MM.1S (cell line): ENCODE measurements at regions not wholly inside any gene's neighbourhood (a gene's known extent, or its start where the extent isn't known, plus 50 kb on each side); places are given as distances from the start of the nearest gene placed in this dataset.

Experiments
- CTCF ChIP-seq: fragments of 300-600 bp; sonication (generic); IDR thresholded peaks from 2 replicates; pipeline ENCODE4 v1.5.1; 2016; ENCODE audit warnings: antibody characterized with exemption, low read length, mixed read lengths
- EZH2 ChIP-seq: fragments of 300-600 bp; sonication (generic); optimal IDR thresholded peaks from 2 replicates; pipeline ENCODE3; 2017; ENCODE audit warnings: low read depth, mild to moderate bottlenecking, antibody characterized with exemption, low read length, mixed read lengths
- EZH2phosphoT487 ChIP-seq: fragments of 300-600 bp; sonication (generic); IDR thresholded peaks from 2 replicates; pipeline ENCODE4 v1.6.1; 2018; ENCODE audit warnings: antibody characterized with exemption, low read length

GRCh38 chr11:116077092-116077491 is 572.9 kb upstream of the CADM1 start:
- TF ChIP-seq CTCF = no peak
- TF ChIP-seq EZH2 = no peak
- TF ChIP-seq EZH2phosphoT487 = no peak
